ENCODE measurements at regions not wholly inside any gene's neighbourhood (a gene's known extent, or its start where the extent isn't known, plus 50 kb on each side); places are given as distances from the start of the nearest gene placed in this dataset.

DNA sequence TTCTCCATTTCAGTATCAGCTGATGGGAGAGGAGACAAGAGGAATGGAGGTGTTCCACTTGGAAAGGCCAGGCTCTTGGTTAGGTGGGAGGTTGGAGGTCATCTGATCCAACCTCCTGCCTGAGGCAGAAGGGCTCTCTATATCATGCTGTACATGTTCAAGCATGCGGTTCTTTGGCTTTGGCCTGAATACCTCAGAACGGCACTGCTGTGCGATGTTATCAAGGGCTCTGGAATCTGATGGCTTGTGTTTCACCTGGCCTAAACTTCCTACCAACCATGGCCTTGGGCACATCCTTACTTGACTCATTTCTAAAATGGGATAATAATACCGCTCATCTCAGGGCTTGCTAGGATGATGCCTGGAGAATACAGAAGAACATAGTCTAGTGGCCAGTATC, 90.1 kb upstream of the FAM169A start:
- TF ChIP-seq, protein P1, sequence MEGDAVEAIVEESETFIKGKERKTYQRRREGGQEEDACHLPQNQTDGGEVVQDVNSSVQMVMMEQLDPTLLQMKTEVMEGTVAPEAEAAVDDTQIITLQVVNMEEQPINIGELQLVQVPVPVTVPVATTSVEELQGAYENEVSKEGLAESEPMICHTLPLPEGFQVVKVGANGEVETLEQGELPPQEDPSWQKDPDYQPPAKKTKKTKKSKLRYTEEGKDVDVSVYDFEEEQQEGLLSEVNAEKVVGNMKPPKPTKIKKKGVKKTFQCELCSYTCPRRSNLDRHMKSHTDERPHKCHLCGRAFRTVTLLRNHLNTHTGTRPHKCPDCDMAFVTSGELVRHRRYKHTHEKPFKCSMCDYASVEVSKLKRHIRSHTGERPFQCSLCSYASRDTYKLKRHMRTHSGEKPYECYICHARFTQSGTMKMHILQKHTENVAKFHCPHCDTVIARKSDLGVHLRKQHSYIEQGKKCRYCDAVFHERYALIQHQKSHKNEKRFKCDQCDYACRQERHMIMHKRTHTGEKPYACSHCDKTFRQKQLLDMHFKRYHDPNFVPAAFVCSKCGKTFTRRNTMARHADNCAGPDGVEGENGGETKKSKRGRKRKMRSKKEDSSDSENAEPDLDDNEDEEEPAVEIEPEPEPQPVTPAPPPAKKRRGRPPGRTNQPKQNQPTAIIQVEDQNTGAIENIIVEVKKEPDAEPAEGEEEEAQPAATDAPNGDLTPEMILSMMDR (IDR thresholded peaks at IDR 0.05 in 2 of 3, conservative IDR thresholded peaks at IDR 0.05 in 1 of 3; ENCODE audit: control insufficient read depth in 2 of 3, extremely low read depth in 1 of 3, insufficient read depth in 1 of 3, low read depth in 3 of 3, low read length in 3 of 3): no peak
- no peak for TF ChIP-seq EGR1 (IDR thresholded peaks at IDR 0.05; ENCODE audit: borderline replicate concordance in 1 of 2, low read depth in 2 of 2, low read length in 2 of 2)
- TF ChIP-seq HDAC2 (IDR thresholded peaks at IDR 0.05): no peak
- no peak for TF ChIP-seq CHD2 (IDR thresholded peaks at IDR 0.05; ENCODE audit: borderline replicate concordance, low read depth, low read length)
- TF ChIP-seq, protein P2, sequence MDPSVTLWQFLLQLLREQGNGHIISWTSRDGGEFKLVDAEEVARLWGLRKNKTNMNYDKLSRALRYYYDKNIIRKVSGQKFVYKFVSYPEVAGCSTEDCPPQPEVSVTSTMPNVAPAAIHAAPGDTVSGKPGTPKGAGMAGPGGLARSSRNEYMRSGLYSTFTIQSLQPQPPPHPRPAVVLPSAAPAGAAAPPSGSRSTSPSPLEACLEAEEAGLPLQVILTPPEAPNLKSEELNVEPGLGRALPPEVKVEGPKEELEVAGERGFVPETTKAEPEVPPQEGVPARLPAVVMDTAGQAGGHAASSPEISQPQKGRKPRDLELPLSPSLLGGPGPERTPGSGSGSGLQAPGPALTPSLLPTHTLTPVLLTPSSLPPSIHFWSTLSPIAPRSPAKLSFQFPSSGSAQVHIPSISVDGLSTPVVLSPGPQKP (IDR thresholded peaks at IDR 0.05; ENCODE audit: low read depth, low read length): no peak
- TF ChIP-seq POLR2AphosphoS5 (IDR thresholded peaks at IDR 0.05; ENCODE audit: low read length): no peak
- no peak for TF ChIP-seq ATF7 (IDR thresholded peaks at IDR 0.05; ENCODE audit: low read depth)
- no peak for TF ChIP-seq EZH2 (IDR thresholded peaks at IDR 0.05; ENCODE audit: borderline replicate concordance, control insufficient read depth, low read depth, low read length)
